Neural crest cell (in vitro differentiated cells): ENCODE measurements at regions not wholly inside any gene's neighbourhood (a gene's known extent, or its start where the extent isn't known, plus 50 kb on each side); places are given as distances from the start of the nearest gene placed in this dataset.

Source experiments
- DNase-seq: peaks from one replicate; pipeline ENCODE4 v3.0.0; 2021; ENCODE audit warnings: low read depth, mixed read lengths, low spot score
- H3K27ac Mint-ChIP-seq: one replicate; pipeline ENCODE4 v1.8.0; 2021; ENCODE audit warnings: mild to moderate bottlenecking, mixed read lengths; ENCODE audit not compliant: unreplicated experiment
- H3K27me3 Mint-ChIP-seq: 2 replicates; pipeline ENCODE4 v1.8.0; 2021; ENCODE audit warnings: low read depth, mild to moderate bottlenecking, mixed read lengths
- H3K36me3 Mint-ChIP-seq: 2 replicates; pipeline ENCODE4 v1.8.0; 2021; ENCODE audit warnings: low read depth, mild to moderate bottlenecking, mixed read lengths
- H3K4me1 Mint-ChIP-seq: 2 replicates; pipeline ENCODE4 v1.8.0; 2021; ENCODE audit warnings: mixed read lengths
- H3K4me3 Mint-ChIP-seq: one replicate; pipeline ENCODE4 v1.8.0; 2021; ENCODE audit warnings: mild to moderate bottlenecking, mixed read lengths
- H3K9me3 Mint-ChIP-seq: 2 replicates; pipeline ENCODE4 v1.8.0; 2021; ENCODE audit warnings: mixed read lengths
- CTCF ChIP-seq: fragments of 200-600 bp; sonication (generic); conservative IDR thresholded peaks from 2 replicates; pipeline ENCODE4 v1.5.0; 2021; ENCODE audit warnings: antibody characterized with exemption, mild to moderate bottlenecking

DNA sequence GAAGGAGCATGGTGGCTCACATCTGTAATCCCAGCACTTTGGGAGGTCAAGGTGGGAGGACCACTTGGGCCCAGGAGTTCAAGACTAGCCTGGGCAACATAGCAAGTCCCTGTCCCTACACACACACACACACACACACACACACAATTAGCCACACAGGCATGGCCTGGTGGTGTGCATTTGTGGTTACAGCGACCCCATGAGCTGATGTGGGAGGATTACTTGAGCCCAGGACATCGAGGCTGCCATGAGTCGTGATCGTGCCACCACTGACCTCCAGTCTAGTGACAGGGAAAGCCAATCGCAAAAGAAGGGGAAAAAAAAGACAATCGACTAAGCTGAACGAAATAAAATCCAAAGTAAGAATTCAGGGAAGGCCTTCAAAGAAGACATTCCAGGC lies 67.9 kb downstream of the TBX3 start:
- TF ChIP-seq CTCF, result no peak
- Mint-ChIP-seq H3K27me3 (peaks cover 17% of the 10 kb centered on the region), H3K4me1 (no peaks in the 10 kb centered on the region), H3K4me3 (no peak overlapping the region), H3K9me3 (peaks cover 7% of the 10 kb centered on the region), H3K36me3 (no peaks in the 10 kb centered on the region), H3K27ac (no peak overlapping the region)
- DNase-seq, result no peak

DNA sequence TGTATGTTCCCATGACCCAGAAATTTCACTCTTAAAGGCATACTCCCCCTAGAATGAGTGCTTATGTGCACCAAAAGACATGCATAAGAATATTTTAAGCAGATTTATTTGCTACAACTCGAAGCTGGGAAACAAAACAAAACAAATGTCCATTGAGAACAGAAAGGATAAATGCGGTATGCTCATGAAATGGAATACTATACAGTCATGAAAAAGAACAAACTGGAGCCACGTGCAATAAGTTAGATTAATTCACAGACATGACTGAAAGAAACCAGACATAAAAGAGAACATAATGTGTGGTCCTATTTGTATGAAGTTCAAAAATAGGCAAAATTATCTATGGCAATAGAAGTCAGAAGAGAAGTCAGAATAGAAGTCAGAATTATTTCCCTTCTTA lies 69.9 kb downstream of the TBX3 start:
- Mint-ChIP-seq H3K27ac (no peak overlapping the region), H3K4me3 (no peak overlapping the region), H3K27me3 (peaks cover 13% of the 10 kb centered on the region), H3K4me1 (no peaks in the 10 kb centered on the region), H3K9me3 (peaks cover 7% of the 10 kb centered on the region), H3K36me3 (no peaks in the 10 kb centered on the region)
- DNase-seq, result no peak
- TF ChIP-seq CTCF, result no peak

DNA sequence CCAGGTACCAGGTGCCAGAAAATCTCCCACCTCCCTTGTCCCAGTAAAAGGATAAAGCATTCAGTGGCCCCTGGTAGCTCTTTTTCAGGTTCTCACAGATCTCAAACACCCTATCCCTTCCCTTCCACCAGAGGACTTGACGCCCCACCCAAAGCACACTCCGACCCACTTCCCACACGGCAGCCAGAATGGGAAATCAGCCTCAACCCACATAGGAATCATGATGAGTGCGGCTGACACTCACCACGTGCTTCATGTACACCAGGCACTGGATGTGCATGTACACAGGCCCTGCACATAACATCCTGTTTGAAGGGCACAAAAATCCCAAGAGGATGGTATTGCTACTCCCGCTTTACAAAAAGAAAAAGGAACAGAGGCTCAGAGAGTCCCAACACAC lies 71.9 kb downstream of the TBX3 start:
- Mint-ChIP-seq H3K9me3 (peaks cover 4% of the 10 kb centered on the region), H3K36me3 (no peaks in the 10 kb centered on the region), H3K4me3 (no peak overlapping the region), H3K4me1 (no peaks in the 10 kb centered on the region), H3K27ac (no peak overlapping the region), H3K27me3 (peaks cover 25% of the 10 kb centered on the region)
- DNase-seq, result no peak
- TF ChIP-seq CTCF, result no peak

DNA sequence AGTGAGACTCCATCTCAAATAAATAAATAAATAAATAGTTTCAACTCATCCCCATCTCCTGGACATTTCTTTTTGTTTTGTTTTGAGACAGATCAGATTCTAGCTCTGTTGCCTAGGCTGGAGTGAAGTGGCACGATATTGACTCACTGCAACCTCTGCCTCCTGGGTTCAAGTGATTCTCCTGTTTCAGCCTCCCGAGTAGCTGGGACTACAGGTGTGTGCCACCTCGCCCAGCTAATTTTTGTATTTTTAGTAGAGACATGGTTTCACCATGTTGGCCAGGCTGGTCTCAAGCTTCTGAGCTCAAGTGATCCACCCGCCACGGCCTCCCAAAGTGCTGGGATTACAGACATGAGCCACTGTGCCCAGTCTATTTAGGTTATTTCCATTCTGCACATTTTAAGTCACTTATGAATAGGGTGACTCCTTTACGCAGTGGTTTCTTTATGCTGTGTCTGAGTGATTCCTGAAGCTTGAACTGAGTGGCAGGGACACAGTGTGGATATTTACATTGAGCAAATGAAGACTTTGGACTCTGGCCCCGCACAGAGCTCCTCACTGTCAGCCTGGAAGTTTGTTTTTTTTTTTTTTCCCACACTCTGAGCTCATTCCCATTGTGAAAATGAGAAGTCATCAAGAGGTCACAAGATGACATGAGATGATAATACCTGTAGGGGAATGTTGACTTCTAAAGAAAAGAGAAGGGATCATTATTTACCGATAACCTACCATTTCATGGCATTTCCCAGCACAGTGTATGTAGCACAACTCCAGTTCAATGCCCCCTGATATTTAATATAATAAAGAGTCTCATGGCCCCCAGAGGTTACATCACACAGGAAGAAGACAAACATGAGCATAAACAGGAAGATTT lies 72.6 kb downstream of the TBX3 start:
- TF ChIP-seq CTCF, result no peak
- Mint-ChIP-seq H3K4me3 (no peak overlapping the region), H3K9me3 (peaks cover 4% of the 10 kb centered on the region), H3K27me3 (peaks cover 26% of the 10 kb centered on the region), H3K4me1 (no peaks in the 10 kb centered on the region), H3K36me3 (no peaks in the 10 kb centered on the region), H3K27ac (no peak overlapping the region)
- DNase-seq, result no peak

DNA sequence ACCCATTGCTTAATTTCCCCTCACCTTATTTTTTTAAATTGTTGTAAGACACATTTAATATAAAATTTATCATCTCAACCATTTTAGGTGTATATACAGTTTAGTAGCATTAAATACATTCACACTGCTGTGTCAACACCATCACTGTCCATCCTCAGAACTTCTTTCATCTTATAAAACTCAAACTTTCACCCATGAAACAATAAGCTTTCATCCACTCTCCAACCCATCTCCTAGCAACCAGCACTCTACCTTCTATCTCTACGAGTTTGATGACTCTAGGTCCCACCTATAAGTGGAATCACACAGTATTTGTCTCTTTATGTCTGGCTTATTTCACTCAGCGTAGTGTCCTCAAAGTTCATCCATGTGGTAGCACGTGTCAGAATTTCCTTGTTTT lies 75.5 kb downstream of the TBX3 start:
- no peak overlapping the region for H3K4me3 Mint-ChIP-seq
- no peak for DNase-seq
- no peaks in the 10 kb centered on the region for H3K9me3 Mint-ChIP-seq
- peaks cover 42% of the 10 kb centered on the region for H3K27me3 Mint-ChIP-seq
- H3K27ac Mint-ChIP-seq, result no peak overlapping the region
- no peaks in the 10 kb centered on the region for H3K4me1 Mint-ChIP-seq
- TF ChIP-seq CTCF, result no peak
- no peaks in the 10 kb centered on the region for H3K36me3 Mint-ChIP-seq
